Progenitor cell of endocrine pancreas (in vitro differentiated cells): ENCODE measurements at regions not wholly inside any gene's neighbourhood (a gene's known extent, or its start where the extent isn't known, plus 50 kb on each side); places are given as distances from the start of the nearest gene placed in this dataset.

Source experiments
- DNase-seq: peaks from one replicate; pipeline ENCODE4 v3.0.0; 2021; ENCODE audit warnings: low spot score; ENCODE audit not compliant: unreplicated experiment
- H3K27ac Mint-ChIP-seq: 2 replicates; pipeline ENCODE4 v1.8.0; 2021; ENCODE audit warnings: mild to moderate bottlenecking, moderate library complexity, mixed read lengths
- H3K27me3 Mint-ChIP-seq: 2 replicates; pipeline ENCODE4 v1.8.0; 2021; ENCODE audit warnings: mixed read lengths
- H3K36me3 Mint-ChIP-seq: 2 replicates; pipeline ENCODE4 v1.8.0; 2022; ENCODE audit warnings: mixed read lengths; ENCODE audit not compliant: insufficient read depth
- H3K4me1 Mint-ChIP-seq: 2 replicates; pipeline ENCODE4 v1.8.0; 2021; ENCODE audit warnings: low read depth, mixed read lengths
- H3K4me3 Mint-ChIP-seq: 2 replicates; pipeline ENCODE4 v1.8.0; 2021; ENCODE audit warnings: low read depth, mild to moderate bottlenecking, moderate library complexity, mixed read lengths
- H3K9me3 Mint-ChIP-seq: 2 replicates; pipeline ENCODE4 v1.8.0; 2021; ENCODE audit warnings: low read depth, mixed read lengths
- CTCF ChIP-seq: fragments of 200-600 bp; sonication (generic); IDR thresholded peaks from one replicate; pipeline ENCODE4 v1.5.0; 2021; ENCODE audit warnings: antibody characterized with exemption, mild to moderate bottlenecking; ENCODE audit not compliant: unreplicated experiment

GRCh38 chr9:28409919-28410318, 836.6 kb upstream of the C9orf72 start:
- Mint-ChIP-seq H3K9me3 (no peaks in the 10 kb centered on the region), H3K4me1 (peaks cover 10% of the 10 kb centered on the region)

DNA sequence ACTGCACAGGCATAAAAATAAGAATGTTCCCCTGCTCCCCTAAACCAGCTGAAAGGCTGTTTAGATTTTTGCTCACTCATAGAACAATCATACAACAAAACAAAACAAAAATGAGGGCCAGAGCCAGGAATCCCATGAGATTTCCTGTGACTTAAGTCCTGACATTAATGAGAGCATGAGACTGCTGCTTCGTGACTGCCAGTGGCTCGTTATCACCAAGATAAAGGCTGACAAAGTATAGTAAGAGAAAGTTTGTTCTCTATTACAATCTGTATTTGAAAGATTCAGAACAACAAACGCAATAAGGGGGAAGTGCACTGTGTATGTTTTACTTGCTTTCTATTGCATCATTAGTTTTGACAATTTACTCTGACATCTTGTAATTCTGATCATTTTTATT, 837.1 kb upstream of the C9orf72 start:
- DNase-seq = no peak
- Mint-ChIP-seq H3K27me3 (no peaks in the 10 kb centered on the region), H3K4me1 (peaks cover 10% of the 10 kb centered on the region), H3K36me3 (no peaks in the 10 kb centered on the region), H3K4me3 (no peak overlapping the region), H3K27ac (no peak overlapping the region), H3K9me3 (no peaks in the 10 kb centered on the region)
- no peak for TF ChIP-seq CTCF

More at GRCh38 chr9:28409919-28410318, 836.6 kb upstream of the C9orf72 start:
- DNase-seq = no peak
- no peak overlapping the region for H3K27ac Mint-ChIP-seq
- no peak overlapping the region for H3K4me3 Mint-ChIP-seq
- H3K27me3 Mint-ChIP-seq = no peaks in the 10 kb centered on the region
- no peak for TF ChIP-seq CTCF
- H3K36me3 Mint-ChIP-seq = no peaks in the 10 kb centered on the region

DNA sequence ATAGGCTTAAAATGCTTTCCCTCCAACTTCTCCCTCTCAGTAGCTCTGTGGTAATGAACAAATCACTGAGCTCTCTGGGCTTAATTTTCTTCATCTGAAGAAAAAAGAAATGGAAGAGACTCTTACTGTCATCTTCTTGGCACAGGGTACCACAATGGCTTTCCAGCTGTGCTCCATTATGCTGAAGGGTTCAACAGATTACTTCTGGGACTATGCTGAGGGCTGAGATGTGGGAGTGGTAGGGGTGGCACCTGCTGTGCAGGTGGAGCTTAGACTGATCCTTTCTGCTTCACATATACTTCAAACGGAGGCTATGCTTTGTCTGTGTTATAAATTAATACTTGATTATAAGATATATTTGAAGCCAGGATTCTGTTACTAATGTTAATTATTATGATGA, 840.2 kb upstream of the C9orf72 start:
- H3K27ac Mint-ChIP-seq = no peak overlapping the region
- DNase-seq = no peak
- no peaks in the 10 kb centered on the region for H3K9me3 Mint-ChIP-seq
- H3K36me3 Mint-ChIP-seq = no peaks in the 10 kb centered on the region
- no peak overlapping the region for H3K4me3 Mint-ChIP-seq
- peaks cover 10% of the 10 kb centered on the region for H3K4me1 Mint-ChIP-seq
- TF ChIP-seq CTCF = no peak
- H3K27me3 Mint-ChIP-seq = no peaks in the 10 kb centered on the region

- Mint-ChIP-seq H3K27me3 (no peaks in the 10 kb centered on the region), H3K36me3 (no peaks in the 10 kb centered on the region), H3K9me3 (no peaks in the 10 kb centered on the region), H3K4me3 (no peak overlapping the region), H3K27ac (no peak overlapping the region), H3K4me1 (no peaks in the 10 kb centered on the region)
- DNase-seq = no peak
- TF ChIP-seq CTCF = no peak
These were observed 850.0 kb upstream of the C9orf72 start for GRCh38 chr9:28423255-28423654.

- H3K4me3 Mint-ChIP-seq = no peak overlapping the region
- H3K9me3 Mint-ChIP-seq = no peaks in the 10 kb centered on the region
- no peaks in the 10 kb centered on the region for H3K27me3 Mint-ChIP-seq
- H3K4me1 Mint-ChIP-seq = no peaks in the 10 kb centered on the region
- no peaks in the 10 kb centered on the region for H3K36me3 Mint-ChIP-seq
- no peak for DNase-seq
- H3K27ac Mint-ChIP-seq = no peak overlapping the region
- no peak for TF ChIP-seq CTCF
These were observed 862.2 kb upstream of the C9orf72 start for GRCh38 chr9:28435456-28435855.
